Left lung (tissue), 4 donors: ENCODE measurements at regions not wholly inside any gene's neighbourhood (a gene's known extent, or its start where the extent isn't known, plus 50 kb on each side); places are given as distances from the start of the nearest gene placed in this dataset.

ENCODE experiments used
- ATAC-seq: fragments of 200-7000 bp; cut with Tn5 transposase; one replicate; pipeline ENCODE4 v1.9.1; 2020; ENCODE audit warnings: moderate library complexity
- DNase-seq, 4 donors: peaks; one replicate each; pipeline ENCODE4 v3.0.0-alpha.2; 2013 to 2020
- H3K27ac ChIP-seq, 2 donors: fragments of 200-600 bp; sonication (generic) in 1 of 2; one replicate each; pipeline versions ENCODE4 v1.5.0 to v1.8.0; 2020 to 2021
- H3K27me3 ChIP-seq, 2 donors: fragments of 200-600 bp; sonication (generic) in 1 of 2; one replicate each; pipeline versions ENCODE4 v1.5.0 to v1.8.0; 2020 to 2021
- H3K36me3 ChIP-seq, 2 donors: fragments of 200-600 bp; sonication (generic) in 1 of 2; one replicate each; pipeline versions ENCODE4 v1.5.0 to v1.8.0; 2020 to 2021
- H3K4me1 ChIP-seq, 2 donors: fragments of 200-600 bp; one replicate each; pipeline ENCODE4 v1.8.0; 2021
- H3K4me3 ChIP-seq, 2 donors: fragments of 200-600 bp; sonication (generic) in 1 of 2; one replicate each; pipeline versions ENCODE4 v1.5.0 to v1.8.0; 2020 to 2021; ENCODE audit warnings: mild to moderate bottlenecking in 1 of 2
- H3K9me3 ChIP-seq, 2 donors: fragments of 200-600 bp; sonication (generic) in 1 of 2; one replicate each; pipeline versions ENCODE4 v1.5.0 to v1.8.0; 2020 to 2021
- CTCF ChIP-seq, 2 donors: fragments of 200-600 bp; sonication (generic) in 1 of 2; IDR thresholded peaks; one replicate each; pipeline versions ENCODE4 v1.5.0 to v1.8.0; 2021; ENCODE audit warnings: antibody characterized with exemption in 2 of 2
- intact Hi-C, 2 donors: fragments of 100-400 bp; cut with DNase I; formaldehyde crosslinking; loops; one replicate each; pipeline versions ENCODE4 v1.11.2 to v1.14.2; 2022
- donor health status: DM: no; HTN: yes; CAD: no.
- donor health status: DM: no; HTN: no; CAD: no.

- H3K4me1 ChIP-seq, result no peaks in the 10 kb centered on the region
- H3K36me3 ChIP-seq, result no peaks in the 10 kb centered on the region
- peaks cover 0 to 7% of the 10 kb centered on the region in 2 donors for H3K9me3 ChIP-seq
- DNase-seq (no peak), ATAC-seq (no peak)
- TF ChIP-seq CTCF (IDR thresholded peaks at IDR 0.05), result no peak
- intact Hi-C loops, result no loop called here
- H3K27ac ChIP-seq, result no peak overlapping the region
- no peak overlapping the region for H3K4me3 ChIP-seq
- no peaks in the 10 kb centered on the region for H3K27me3 ChIP-seq
Observed at GRCh38 chr11:131122448-131122847, 206.2 kb upstream of the SNX19 start.

GRCh38 chr11:131129474-131129873, 213.2 kb upstream of the SNX19 start:
- no peak for DNase-seq
- H3K27ac ChIP-seq, result no peak overlapping the region

GRCh38 chr11:131135611-131136010, 219.3 kb upstream of the SNX19 start:
- intact Hi-C loops, result no loop called here
- DNase-seq, result no peak
- H3K9me3 ChIP-seq, result no peaks in the 10 kb centered on the region
- TF ChIP-seq CTCF (IDR thresholded peaks at IDR 0.05), result no peak
- H3K27ac ChIP-seq, result no peak overlapping the region
- no peaks in the 10 kb centered on the region for H3K36me3 ChIP-seq
- ATAC-seq, result no peak
- no peaks in the 10 kb centered on the region for H3K4me1 ChIP-seq
- no peaks in the 10 kb centered on the region for H3K27me3 ChIP-seq
- no peak overlapping the region for H3K4me3 ChIP-seq

More at GRCh38 chr11:131129474-131129873, 213.2 kb upstream of the SNX19 start:
- no peak for TF ChIP-seq CTCF (IDR thresholded peaks at IDR 0.05)
- no peaks in the 10 kb centered on the region for H3K36me3 ChIP-seq
- ATAC-seq, result no peak
- H3K4me1 ChIP-seq, result no peaks in the 10 kb centered on the region
- no peaks in the 10 kb centered on the region for H3K27me3 ChIP-seq
- intact Hi-C loops, result no loop called here
- no peak overlapping the region for H3K4me3 ChIP-seq
- peaks cover 0 to 28% of the 10 kb centered on the region in 2 donors for H3K9me3 ChIP-seq

- DNase-seq (no peak), ATAC-seq (no peak)
- Histone ChIP-seq H3K4me3 (no peak overlapping the region), H3K27ac (no peak overlapping the region), H3K4me1 (no peaks in the 10 kb centered on the region), H3K27me3 (no peaks in the 10 kb centered on the region), H3K36me3 (no peaks in the 10 kb centered on the region), H3K9me3 (no peaks in the 10 kb centered on the region)
- no peak for TF ChIP-seq CTCF (IDR thresholded peaks at IDR 0.05)
- intact Hi-C loops, result no loop called here
Observed at GRCh38 chr11:131136486-131136885, 220.2 kb upstream of the SNX19 start.

- H3K27ac ChIP-seq, result no peak overlapping the region
- no peaks in the 10 kb centered on the region for H3K4me1 ChIP-seq
- no peak for TF ChIP-seq CTCF (IDR thresholded peaks at IDR 0.05)
- no peak for DNase-seq
- H3K4me3 ChIP-seq, result no peak overlapping the region
- no peaks in the 10 kb centered on the region for H3K36me3 ChIP-seq
- H3K9me3 ChIP-seq, result no peaks in the 10 kb centered on the region
- intact Hi-C loops, result no loop called here
- ATAC-seq, result no peak
- no peaks in the 10 kb centered on the region for H3K27me3 ChIP-seq
Observed at GRCh38 chr11:131137046-131137445, 220.8 kb upstream of the SNX19 start.
